AG10803 (cell line): ENCODE measurements at regions not wholly inside any gene's neighbourhood (a gene's known extent, or its start where the extent isn't known, plus 50 kb on each side); places are given as distances from the start of the nearest gene placed in this dataset.
A peak's percentile ranks its signal among the peaks of the same experiment; 100 is the strongest.

Source experiments
- DNase-seq: peaks from one replicate; pipeline ENCODE4 v3.0.0; 2010; ENCODE audit warnings: low read depth
- H3K4me3 ChIP-seq: 2 replicates; pipeline ENCODE4 v1.5.1; 2011; ENCODE audit warnings: mild to moderate bottlenecking, low read length, control low read depth
- TF ChIP-seq, protein P1 (sequence below): conservative IDR thresholded peaks from 2 replicates; pipeline ENCODE4 v1.5.1; 2011; ENCODE audit warnings: mild to moderate bottlenecking, low read length, control low read depth, inconsistent platforms

- TF ChIP-seq, protein P1, sequence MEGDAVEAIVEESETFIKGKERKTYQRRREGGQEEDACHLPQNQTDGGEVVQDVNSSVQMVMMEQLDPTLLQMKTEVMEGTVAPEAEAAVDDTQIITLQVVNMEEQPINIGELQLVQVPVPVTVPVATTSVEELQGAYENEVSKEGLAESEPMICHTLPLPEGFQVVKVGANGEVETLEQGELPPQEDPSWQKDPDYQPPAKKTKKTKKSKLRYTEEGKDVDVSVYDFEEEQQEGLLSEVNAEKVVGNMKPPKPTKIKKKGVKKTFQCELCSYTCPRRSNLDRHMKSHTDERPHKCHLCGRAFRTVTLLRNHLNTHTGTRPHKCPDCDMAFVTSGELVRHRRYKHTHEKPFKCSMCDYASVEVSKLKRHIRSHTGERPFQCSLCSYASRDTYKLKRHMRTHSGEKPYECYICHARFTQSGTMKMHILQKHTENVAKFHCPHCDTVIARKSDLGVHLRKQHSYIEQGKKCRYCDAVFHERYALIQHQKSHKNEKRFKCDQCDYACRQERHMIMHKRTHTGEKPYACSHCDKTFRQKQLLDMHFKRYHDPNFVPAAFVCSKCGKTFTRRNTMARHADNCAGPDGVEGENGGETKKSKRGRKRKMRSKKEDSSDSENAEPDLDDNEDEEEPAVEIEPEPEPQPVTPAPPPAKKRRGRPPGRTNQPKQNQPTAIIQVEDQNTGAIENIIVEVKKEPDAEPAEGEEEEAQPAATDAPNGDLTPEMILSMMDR = no peak
- DNase-seq = peak; percentile 27
- H3K4me3 ChIP-seq = no peak overlapping the region
These were observed 979.4 kb downstream of the GALC start for GRCh38 chr14:87013583-87013982.

- DNase-seq = no peak
- TF ChIP-seq, protein P1 = no peak
These were observed 984.0 kb downstream of the GALC start for GRCh38 chr14:87008965-87009364.

DNA sequence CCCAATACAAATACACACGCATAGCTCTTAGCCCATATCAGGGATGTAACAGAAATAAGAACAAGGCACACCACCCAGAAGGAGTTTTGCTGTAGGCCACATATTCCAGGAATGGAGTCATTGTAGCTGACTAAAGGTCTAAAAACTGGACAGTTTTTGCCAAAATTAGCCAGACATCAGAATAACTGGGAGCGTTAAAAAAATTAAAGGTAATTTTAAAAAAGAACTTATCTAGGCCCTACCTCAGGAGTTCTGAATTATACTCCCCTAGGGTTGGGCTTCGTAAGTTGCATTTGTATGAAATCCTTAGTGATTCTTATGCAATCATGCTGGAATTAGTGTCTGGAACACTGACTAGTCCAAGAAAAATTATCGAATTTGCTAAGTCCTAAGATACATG lies 987.7 kb downstream of the GALC start:
- H3K4me3 ChIP-seq = no peak overlapping the region
- peak; percentile 51 for DNase-seq
- TF ChIP-seq, protein P1 = no peak

More at GRCh38 chr14:87008965-87009364, 984.0 kb downstream of the GALC start:
- H3K4me3 ChIP-seq = no peak overlapping the region

- DNase-seq = peak; percentile 12
- no peak overlapping the region for H3K4me3 ChIP-seq
- TF ChIP-seq, protein P1 = peak; percentile 23; the same call in 1 of the 2 replicates
These were observed 990.2 kb downstream of the GALC start for GRCh38 chr14:87002776-87003175.

DNA sequence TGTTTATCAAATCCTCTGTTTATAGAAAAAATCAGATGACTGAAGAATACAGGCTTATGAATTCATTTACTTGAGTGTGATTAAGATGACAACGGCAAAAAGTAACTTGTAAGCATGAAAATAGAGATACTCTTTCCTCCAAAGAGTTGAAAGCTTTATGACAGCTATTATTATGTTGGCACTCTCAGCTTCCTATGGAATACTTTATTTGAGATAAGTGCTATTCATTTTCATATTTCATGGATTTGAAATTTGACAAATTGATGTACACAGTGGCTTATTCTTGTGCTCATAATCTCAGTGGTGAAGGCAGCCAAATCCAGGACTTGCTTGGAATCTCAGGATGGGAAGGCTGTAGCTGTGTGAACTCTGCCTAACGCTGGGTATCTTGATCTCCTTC lies 991.6 kb downstream of the GALC start:
- H3K4me3 ChIP-seq = no peak overlapping the region
- TF ChIP-seq, protein P1 = no peak
- DNase-seq = no peak

DNA sequence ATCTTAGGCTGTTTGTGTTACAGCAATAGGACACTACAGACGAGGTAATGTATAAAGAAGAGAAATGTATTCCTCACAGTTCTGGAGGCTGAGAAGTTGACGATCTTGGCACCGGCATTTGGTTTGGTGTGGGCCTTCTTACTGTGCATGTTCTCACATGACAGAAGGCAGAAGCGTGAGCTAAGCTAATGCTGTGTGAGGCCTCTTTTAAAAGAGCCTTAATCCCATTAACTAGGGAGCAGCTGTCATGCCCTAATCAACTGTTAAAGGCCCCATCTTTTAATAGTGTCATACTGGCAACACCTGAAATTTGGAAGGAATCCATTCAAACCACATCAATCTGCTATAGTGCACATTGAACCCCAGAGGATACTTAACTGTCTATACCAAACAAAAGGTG lies 992.9 kb downstream of the GALC start:
- no peak overlapping the region for H3K4me3 ChIP-seq
- DNase-seq = no peak
- TF ChIP-seq, protein P1 = no peak

DNA sequence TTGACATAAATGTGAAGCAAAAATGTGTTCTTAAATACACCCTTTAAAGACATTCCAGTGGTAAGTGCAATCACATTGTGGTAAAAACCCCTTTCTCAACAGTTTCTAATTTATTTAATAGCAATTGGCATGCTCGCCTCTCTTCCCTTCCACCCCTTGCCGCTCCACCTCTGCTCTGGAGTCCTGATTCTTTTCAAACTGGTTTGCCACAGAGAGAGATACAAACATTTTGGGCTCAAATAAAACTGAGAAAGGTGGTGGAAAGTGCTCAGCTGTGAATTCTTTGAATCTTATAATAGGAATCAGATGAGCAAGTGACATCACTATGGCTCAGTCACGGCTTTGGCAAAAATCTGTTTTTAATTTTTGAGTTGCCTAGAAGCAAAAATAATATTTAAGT lies 993.9 kb downstream of the GALC start:
- TF ChIP-seq, protein P1 = no peak
- no peak overlapping the region for H3K4me3 ChIP-seq
- peak; percentile 64 for DNase-seq
